Left ventricle myocardium superior (tissue), 1 donor: ENCODE measurements at regions not wholly inside any gene's neighbourhood (a gene's known extent, or its start where the extent isn't known, plus 50 kb on each side); places are given as distances from the start of the nearest gene placed in this dataset.
A peak's percentile ranks its signal among the peaks of the same experiment; 100 is the strongest.

Source experiments
- ATAC-seq: fragments of 200-7000 bp; cut with Tn5 transposase; one replicate; pipeline ENCODE4 v1.9.1; 2020; ENCODE audit warnings: mild to moderate bottlenecking, moderate library complexity
- DNase-seq: peaks from one replicate; pipeline ENCODE4 v3.0.0-alpha.2; 2020
- intact Hi-C: fragments of 100-400 bp; cut with micrococcal nuclease; formaldehyde crosslinking; loops from one replicate; pipeline ENCODE4 v1.11.0; 2022
- donor health status: DM: no; HTN: yes; CAD: no; lungs with severe emphysema.

GRCh38 chr4:123807866-123808265 is 411.3 kb downstream of the SPRY1 start:
- ATAC-seq: no peak
- no peak for DNase-seq
- intact Hi-C loops: no loop called here

- no peak for DNase-seq
- intact Hi-C loops: no loop called here
Observed at GRCh38 chr4:123809864-123810263, 413.3 kb downstream of the SPRY1 start.

DNA sequence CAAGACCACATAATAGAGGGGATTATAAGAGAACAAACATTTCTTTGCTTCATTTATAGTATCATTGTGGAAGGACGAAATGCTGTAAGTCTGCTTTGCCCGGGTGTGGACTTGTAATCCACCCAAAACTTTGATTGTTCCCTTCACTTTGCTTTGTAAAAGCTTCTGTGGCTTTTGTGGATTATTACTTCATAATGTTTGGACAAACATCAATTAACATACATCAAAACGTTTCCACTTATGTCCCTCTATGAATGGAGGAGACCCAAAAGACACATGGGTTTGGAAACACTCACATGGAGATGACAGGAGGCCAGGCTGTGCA is 415.4 kb downstream of the SPRY1 start:
- no peak for ATAC-seq
- no peak for DNase-seq
- intact Hi-C loops: no loop called here

More at GRCh38 chr4:123809864-123810263, 413.3 kb downstream of the SPRY1 start:
- no peak for ATAC-seq

- DNase-seq: no peak
- intact Hi-C loops: no loop called here
Observed at GRCh38 chr4:123813901-123814300, 417.3 kb downstream of the SPRY1 start.

GRCh38 chr4:123816462-123816861 is 419.9 kb downstream of the SPRY1 start:
- intact Hi-C loops: no loop called here
- no peak for DNase-seq
- ATAC-seq: no peak

More at GRCh38 chr4:123813901-123814300, 417.3 kb downstream of the SPRY1 start:
- ATAC-seq: no peak

DNA sequence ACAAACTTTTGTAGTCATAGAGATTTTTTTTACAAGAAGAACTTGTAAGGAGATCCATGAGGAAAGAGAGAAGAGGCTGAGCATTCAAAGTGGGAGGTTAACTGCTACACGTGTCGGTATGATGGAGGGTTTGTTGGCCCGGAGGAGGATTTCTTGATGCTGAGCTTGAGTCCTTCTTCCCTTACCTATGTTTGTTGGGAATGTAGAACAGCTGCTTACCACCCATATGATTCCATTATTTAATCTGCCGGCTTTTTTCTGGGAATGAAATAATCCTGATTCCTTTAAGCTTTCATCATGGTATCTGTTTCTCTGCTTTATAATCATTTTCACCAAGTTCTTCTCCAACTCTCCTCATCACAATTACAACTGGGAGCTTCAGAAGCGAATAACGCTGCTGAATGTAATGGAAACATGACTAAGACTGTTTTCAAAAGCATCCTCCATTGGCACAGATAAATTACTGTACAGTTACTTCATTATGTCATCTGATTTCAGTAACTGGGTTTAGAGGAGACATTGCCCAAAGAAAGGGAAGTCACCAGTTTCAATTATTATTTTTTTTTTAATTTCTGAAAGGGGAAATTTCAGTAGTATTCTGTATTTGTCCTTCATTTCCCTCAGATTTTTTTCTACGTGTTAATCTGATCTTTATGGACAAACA is 420.6 kb downstream of the SPRY1 start:
- ATAC-seq (no peak), DNase-seq (no peak)
- intact Hi-C loops: no loop called here

DNA sequence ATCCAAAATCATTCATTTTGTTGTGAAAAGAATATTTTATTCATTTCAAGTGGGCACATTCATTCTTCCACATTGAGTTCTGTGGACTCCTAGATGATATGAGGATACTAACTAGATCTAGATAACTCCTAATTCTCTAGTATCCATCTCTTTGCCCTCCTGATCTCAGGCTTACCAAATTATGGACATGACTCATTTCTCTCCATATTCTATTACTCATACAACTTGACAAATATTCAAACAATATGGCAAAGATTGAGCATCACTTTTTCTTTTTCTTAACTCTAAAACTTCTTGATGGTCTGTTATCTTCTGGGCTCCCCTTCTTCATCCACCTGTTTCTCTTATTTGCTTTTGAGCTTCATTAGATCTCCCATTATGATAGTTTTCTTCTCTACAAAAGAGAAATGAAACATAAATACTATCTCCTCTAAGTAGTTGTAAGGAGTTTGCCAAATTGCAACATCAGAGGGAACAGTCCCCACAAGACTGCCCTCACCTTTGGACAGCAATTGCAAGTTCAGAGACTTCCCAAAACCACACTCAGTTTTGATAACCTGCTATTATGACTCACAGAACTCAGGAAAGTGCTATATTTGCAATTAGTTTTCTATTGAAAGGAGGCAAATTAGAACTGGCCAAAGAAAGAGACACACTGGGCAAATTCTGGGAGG is 422.9 kb downstream of the SPRY1 start:
- no peak for ATAC-seq
- intact Hi-C loops: no loop called here
- no peak for DNase-seq

- intact Hi-C loops: no loop called here
- no peak for DNase-seq
- no peak for ATAC-seq
Observed at GRCh38 chr4:123821861-123822260, 425.3 kb downstream of the SPRY1 start.

DNA sequence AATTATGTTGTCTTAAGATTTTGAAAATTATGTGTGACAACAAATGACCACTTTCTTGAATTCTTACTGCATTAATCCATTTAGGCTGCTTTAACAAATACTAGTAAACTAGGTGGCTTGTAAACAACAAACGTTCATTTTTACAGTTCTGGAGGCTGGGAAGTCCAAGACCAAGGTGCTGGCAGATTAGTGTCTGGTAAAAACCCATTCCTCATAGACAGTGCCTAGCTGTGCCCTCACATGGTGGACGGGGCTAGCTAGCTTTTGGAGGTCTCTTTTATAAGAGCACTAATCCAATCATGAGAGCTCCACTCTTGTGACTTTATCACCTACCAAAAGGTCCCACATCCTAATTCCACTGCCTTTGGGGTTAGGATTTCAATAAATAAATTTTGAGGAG is 425.8 kb downstream of the SPRY1 start:
- intact Hi-C loops: no loop called here
- no peak for ATAC-seq

GRCh38 chr4:123823244-123823643 is 426.6 kb downstream of the SPRY1 start:
- ATAC-seq (peak; percentile 39), DNase-seq (no peak)
- intact Hi-C loops: no loop called here

More for the DNA sequence above, 425.8 kb downstream of the SPRY1 start:
- DNase-seq: no peak

GRCh38 chr4:123824524-123824923 is 427.9 kb downstream of the SPRY1 start:
- no peak for ATAC-seq
- no peak for DNase-seq
- intact Hi-C loops: no loop called here

GRCh38 chr4:123825596-123826291 is 429.1 kb downstream of the SPRY1 start:
- DNase-seq (no peak), ATAC-seq (no peak)
- intact Hi-C loops: no loop called here

GRCh38 chr4:123826896-123827295 is 430.3 kb downstream of the SPRY1 start:
- ATAC-seq (peak; percentile 71), DNase-seq (peak; percentile 25)
- intact Hi-C loops: no loop called here

DNA sequence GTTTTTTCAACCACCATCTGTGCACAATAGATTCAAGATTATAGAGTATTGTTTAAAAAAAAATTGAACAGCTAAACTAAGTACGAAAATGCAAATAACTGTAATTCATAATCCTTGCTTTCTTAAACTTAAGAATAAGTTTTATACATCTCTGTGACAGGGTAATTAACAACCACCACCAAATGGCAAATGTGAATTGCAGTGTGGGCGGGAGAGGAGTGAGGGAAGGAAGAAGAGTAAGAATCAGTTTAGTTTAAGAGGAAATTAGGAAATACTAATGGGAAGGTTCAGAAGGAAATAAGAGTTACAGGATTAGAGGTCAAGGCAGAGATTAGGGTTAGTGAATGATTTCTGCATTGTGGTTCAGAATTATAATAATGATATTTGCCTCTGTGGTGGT is 430.9 kb downstream of the SPRY1 start:
- ATAC-seq: no peak
- intact Hi-C loops: no loop called here
- no peak for DNase-seq

- intact Hi-C loops: no loop called here
- ATAC-seq (no peak), DNase-seq (no peak)
Observed at GRCh38 chr4:123830930-123831329, 434.3 kb downstream of the SPRY1 start.

- intact Hi-C loops: no loop called here
- DNase-seq (peak; percentile 60), ATAC-seq (peak; percentile 94)
Observed at GRCh38 chr4:123832173-123833026, 435.8 kb downstream of the SPRY1 start.

GRCh38 chr4:123833171-123833643 is 436.6 kb downstream of the SPRY1 start:
- intact Hi-C loops: no loop called here
- DNase-seq: no peak
- ATAC-seq: no peak

- DNase-seq (no peak), ATAC-seq (no peak)
- intact Hi-C loops: no loop called here
Observed at GRCh38 chr4:123835831-123836590, 439.4 kb downstream of the SPRY1 start.
